Kidney tubule cell (primary cell): ENCODE measurements at regions not wholly inside any gene's neighbourhood (a gene's known extent, or its start where the extent isn't known, plus 50 kb on each side); places are given as distances from the start of the nearest gene placed in this dataset.
A peak's percentile ranks its signal among the peaks of the same experiment; 100 is the strongest.
"Not testable (repeated sequence)": the region's sequence is repeated elsewhere in the genome, so short reads cannot be mapped to it uniquely, and the experiment has no call there.

Experiments used
- DNase-seq: peaks from one replicate; pipeline ENCODE4 v3.0.0-alpha.2; 2018; ENCODE audit warnings: low spot score

DNA sequence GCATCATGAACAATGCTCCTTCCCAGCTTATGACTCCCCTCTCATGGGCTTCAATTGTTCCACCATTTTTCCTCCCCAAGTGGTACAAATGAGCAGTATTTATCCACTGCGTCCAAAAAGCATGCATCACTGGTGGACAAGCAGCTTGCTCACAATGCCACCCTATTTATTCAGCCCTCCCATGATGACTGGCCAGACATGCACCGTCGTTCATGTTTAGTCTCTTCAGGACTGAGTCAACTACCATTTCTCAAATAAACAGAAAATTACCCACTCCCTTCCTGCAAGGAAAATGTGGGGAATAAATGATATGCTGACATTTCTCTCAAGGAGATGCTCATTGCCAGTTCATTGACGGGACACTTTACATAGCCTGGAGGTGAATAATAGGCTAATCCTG, 300.4 kb downstream of the C6orf118 start:
- peak; percentile 8 for DNase-seq

DNA sequence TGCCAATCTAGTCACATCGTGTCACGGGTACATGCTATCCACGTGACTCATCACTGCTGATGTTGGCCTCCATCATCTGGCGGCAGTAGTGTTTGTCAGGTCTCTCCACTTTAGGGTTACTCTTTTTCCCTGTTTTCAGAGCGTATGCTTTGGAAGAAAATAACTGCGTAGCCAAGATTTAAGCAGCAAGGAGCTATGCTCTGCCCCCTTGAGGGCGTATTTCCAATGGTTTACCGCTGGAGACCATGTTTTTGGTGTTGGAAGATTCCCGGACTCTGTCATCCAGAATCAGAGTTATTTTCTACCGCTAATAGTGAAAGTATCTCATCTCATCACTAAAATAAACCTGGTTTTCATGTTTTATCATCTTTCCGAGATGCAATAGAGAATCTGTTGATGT, 306.5 kb downstream of the C6orf118 start:
- DNase-seq, result no peak

DNA sequence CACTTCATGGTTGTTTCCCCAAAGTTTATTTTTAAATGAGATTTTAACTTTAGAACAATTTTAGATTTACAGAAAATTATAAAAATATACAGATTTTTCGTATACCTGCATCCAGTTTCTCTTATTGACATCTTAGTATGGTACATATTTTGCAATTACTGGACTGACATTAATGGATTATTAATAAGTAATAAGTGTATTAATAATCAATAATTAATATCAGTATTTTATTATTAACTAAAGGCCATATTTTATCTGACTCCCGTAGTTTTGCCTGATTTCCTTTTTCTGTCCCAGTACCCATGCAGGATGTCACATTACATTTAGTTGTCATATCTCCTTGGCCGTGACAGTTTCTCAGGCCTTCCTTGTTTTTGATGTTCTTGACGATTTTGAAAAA, 307.0 kb downstream of the C6orf118 start:
- no peak for DNase-seq

DNA sequence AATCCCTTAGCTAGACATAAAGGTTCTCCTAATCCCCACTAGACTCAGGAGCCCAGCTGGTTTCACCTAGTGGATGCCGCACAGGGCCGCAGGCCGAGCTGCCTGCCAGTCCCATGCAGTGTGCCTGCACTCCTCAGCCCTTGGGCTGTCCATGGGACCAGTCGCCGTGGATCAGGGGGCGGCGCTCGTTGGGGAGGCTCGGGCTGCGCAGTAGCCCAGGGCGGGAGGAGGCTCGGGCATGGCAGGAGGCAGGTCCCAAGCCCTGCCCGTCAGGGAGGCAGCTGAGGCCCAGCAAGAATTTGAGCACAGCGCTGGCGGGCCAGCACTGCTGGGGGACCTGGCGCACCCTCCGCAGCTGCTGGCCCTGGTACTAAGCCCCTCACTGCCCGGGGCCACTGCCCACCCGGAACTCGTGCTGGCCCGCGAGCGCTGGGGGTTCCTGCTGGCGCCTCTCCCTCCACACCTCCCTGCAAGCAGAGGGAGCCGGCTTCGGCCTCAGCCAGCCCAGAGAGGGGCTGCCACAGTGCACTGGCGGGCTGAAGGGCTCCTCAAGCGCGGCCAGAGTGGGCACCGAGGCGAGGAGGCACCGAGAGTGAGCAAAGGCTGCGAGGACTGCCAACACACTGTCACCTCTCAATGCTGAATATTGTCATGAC, 307.8 kb downstream of the C6orf118 start:
- no peak for DNase-seq

- DNase-seq, result no peak
These were observed 311.1 kb downstream of the C6orf118 start for GRCh38 chr6:164998297-164998696.

DNA sequence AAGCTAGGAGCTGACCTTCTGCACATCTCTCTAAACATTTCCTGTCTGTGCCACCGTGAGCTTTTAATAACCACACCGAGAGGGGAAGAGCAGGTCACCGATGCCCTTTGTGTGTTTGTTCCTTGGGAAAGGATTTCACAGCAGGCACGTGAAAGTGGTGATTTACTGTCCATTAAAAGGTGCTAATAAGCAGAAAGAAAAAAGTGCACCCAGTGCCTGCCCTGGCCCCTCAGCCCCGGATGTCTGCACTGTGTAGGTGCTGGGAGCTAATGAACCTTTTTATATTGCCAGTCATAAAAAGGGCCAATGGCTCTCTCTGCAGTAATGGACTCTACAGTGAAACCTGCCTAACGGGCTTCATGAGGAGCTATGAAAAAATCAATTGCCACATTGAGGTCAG, 312.6 kb downstream of the C6orf118 start:
- DNase-seq, result no peak

- DNase-seq, result no peak
These were observed 317.8 kb downstream of the C6orf118 start for GRCh38 chr6:164991573-164991972.

- DNase-seq, result no peak
These were observed 318.5 kb downstream of the C6orf118 start for GRCh38 chr6:164990901-164991300.

DNA sequence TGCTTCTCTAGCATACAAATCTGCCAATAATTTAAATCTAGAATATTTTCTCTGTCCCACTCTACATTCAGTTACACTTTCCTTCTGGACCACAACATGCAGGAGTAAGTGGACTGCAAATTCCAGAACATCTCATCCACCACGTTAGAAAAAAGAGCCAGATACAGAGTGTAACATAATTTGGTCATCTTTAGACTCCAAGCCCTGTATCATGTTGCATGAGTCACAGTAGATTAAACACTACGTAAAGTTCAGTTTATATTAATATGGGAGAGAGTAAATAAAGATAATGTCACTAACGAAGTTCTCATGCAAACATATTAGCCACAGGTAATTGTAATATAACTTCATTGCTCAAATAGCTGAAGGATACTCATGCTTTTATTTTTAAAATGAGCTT, 327.0 kb downstream of the C6orf118 start:
- DNase-seq, result no peak

- DNase-seq, result no peak
These were observed 342.3 kb downstream of the C6orf118 start for GRCh38 chr6:164967102-164967501.

DNA sequence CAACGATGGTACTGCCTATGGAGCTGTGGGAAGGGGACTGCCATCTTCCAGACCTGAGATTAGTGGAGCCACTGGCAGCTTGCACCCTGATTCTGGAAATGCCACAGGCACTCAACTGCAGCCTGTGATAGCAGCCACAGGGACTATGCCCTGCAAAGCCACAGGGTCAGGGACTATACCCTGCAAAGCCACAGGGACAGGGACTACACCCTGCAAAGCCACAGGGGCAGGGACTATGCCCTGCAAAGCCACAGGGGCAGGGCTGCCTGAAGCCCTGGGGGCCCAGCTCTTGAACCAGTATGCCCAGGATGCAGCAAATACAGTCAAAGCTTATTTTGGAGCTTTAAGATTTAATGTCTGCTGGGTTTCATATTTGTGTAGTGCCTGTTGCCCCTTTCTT, 346.6 kb downstream of the C6orf118 start:
- no peak for DNase-seq

GRCh38 chr6:164947164-164947563, 362.2 kb downstream of the C6orf118 start:
- DNase-seq, result no peak

DNA sequence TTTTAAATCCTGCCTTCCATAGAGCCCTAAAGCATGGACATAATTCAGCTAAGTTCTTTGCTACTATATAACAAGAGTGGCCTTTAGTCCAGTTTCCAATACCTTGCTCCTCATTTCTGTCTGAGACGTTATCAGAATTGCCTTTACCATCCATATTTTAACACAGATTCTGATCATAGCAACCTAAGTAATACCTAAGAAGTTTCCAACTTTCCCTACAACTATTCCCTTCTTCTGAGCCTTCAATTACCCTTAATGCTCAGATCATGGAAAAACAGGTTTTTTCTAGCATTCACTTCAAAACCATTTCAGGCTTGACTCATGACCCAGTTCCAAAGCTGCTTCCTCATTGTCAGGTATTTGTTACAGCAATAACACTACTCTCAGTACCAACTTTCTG, 367.1 kb downstream of the C6orf118 start:
- DNase-seq, result no peak

DNA sequence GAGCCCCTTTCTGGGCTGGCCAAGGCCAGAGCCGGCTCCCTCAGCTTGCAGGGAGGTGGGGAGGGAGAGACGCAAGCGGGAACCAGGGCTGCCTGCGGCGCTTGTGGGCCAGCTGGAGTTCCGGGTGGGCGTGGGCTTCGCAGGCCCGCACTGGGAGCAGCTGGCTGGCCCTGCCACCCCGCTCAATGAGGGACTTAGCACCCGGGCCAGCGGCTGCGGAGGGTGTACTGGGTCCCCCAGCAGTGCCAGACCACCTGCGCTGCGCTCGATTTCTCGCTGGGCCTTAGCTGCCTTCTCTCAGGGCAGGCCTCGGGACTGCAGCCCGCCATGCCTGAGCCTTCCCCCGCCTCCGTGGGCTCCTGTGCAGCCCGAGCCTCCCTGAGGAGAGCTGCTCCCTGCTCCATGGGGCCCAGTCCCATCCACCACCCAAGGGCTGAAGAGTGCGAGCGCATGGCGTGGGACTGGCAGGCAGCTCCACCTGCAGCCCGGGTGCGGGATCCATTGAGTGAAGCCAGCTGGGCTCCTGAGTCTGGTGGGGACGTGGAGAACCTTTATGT, 376.1 kb downstream of the C6orf118 start:
- DNase-seq, result not testable (repeated sequence)

DNA sequence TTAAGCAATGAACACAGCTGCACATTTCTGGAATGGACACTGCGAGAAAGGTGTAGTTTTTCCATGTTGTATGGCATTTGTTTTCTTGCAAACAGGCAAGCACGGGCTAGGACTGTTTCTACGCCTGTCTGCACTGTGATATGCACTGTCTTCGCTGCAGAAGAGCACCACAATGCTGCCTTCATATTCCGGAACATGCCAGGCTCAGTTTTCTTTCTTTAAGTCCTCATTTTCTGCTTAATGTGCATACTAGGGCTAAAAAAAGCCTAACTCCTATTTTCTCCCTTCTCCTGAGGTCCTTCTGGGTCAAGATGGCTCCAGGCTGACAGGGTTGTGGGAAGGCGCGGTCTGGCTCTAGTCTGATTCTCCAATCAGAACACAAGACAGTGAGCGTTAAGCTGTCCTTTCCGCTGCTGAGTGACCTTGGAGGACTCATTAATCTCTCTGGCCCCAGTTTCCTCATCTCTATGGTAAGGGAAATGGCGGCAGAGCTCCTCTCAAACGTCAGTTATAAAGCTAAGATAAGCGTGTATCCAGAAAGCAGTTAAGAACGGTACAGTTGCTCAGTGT, 379.9 kb downstream of the C6orf118 start:
- DNase-seq, result no peak

DNA sequence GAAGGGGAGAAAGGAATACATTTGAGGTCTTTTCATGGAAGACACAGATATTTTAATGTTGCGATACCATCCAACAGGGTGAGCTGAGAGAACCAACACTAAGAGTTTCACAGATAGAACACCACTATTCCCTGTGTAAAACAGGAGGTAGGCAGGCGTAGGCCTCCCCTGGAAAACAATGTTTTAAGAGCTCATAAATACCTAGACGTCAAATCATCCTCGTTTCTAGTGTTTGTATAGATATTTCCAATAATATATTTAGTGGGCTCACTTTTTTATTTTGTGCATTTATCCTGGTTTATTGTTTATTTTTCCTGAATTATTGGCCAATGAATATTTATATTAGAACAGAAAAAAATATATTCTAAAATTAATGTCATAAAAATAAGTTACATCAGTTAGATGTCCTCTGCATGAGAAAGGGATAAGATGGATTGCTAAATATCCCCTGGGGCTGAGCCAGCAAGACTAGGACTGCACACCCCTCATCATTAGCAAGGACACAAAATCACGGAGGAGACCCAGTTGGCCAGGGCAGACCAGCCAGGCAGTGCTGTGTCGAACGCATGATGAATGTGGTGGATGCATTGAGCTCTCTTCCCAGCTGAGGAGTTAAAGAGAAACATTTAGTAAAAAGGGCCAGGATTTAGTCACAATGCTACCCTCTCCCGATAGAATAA, 380.5 kb downstream of the C6orf118 start:
- DNase-seq, result no peak

- no peak for DNase-seq
These were observed 381.2 kb downstream of the C6orf118 start for GRCh38 chr6:164928057-164928727.

- DNase-seq, result peak; percentile 69
These were observed 381.9 kb downstream of the C6orf118 start for GRCh38 chr6:164927288-164928056.

DNA sequence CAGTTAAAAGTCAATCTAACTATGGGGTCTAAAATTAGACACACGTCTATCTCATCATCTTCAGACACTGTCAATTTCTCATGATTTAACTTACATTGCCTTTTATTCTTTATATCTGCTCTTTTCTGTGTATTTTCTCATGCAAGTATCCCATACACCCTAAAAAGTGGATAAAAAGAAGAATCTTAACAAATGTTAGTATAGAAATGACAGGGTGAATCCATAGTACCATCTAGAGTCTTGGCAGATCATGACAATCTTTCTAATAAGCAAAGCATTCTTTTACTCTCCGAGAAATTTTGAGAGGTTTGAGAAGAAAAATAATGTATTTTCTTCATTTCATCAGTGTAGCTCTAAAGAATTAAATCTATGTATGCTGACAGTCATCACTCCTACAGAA, 382.7 kb downstream of the C6orf118 start:
- DNase-seq, result no peak

- no peak for DNase-seq
These were observed 383.5 kb downstream of the C6orf118 start for GRCh38 chr6:164925681-164926530.

DNA sequence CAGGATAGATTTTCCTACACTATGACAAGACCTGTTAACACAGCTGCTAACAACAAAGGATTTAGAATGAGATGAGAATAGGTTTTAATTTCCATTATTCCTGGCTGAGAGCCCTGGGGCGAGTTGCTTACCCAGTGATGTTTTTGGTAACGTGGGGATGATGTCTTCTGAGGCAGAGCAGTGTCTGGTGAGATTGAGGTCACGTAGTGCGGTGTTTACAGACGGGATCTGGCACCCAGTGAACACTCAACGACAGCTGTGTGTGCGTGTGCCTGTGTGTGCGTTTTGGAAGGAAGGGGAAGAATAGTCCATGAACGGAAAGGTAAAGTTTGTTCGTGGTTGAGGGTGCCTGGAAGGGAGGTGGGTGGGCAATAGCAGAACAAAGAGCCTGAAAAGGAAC, 384.7 kb downstream of the C6orf118 start:
- DNase-seq, result no peak
